Liver (tissue), 3 donors: ENCODE measurements at regions not wholly inside any gene's neighbourhood (a gene's known extent, or its start where the extent isn't known, plus 50 kb on each side); places are given as distances from the start of the nearest gene placed in this dataset.

Experiments used
- ATF3 ChIP-seq: IDR thresholded peaks from 2 replicates; pipeline ENCODE4 v1.6.1; 2016; ENCODE audit warnings: antibody characterized with exemption
- CTCF ChIP-seq: fragments of 150-350 bp; IDR thresholded peaks from 2 replicates; pipeline ENCODE4 v1.5.1; 2017; ENCODE audit warnings: improper control_type of control experiment, low read depth, low read length; ENCODE audit not compliant: missing input control
- GABPA ChIP-seq, 2 donors: IDR thresholded peaks in 1 of 2; conservative IDR thresholded peaks in 1 of 2; 2 replicates each; pipeline ENCODE4 v1.6.1; 2016; ENCODE audit warnings: antibody characterized with exemption in 2 of 2, mild to moderate bottlenecking in 1 of 2, moderate library complexity in 1 of 2
- REST ChIP-seq: IDR thresholded peaks from 2 replicates; pipeline ENCODE4 v1.6.1; 2016; ENCODE audit warnings: antibody characterized with exemption, mild to moderate bottlenecking
- SP1 ChIP-seq: IDR thresholded peaks from 2 replicates; pipeline ENCODE4 v1.6.1; 2018; ENCODE audit warnings: antibody characterized with exemption, mild to moderate bottlenecking
- YY1 ChIP-seq: IDR thresholded peaks from 2 replicates; pipeline ENCODE4 v1.6.1; 2016; ENCODE audit warnings: antibody characterized with exemption, mild to moderate bottlenecking
- donor health status: healthy.
- donor health status: healthy.

GRCh38 chrX:45850775-45851433 is 650.2 kb upstream of the DIPK2B start:
- TF ChIP-seq REST (no peak), SP1 (no peak), CTCF (no peak), ATF3 (no peak), GABPA (IDR thresholded peaks at IDR 0.05 in 1 of 2, conservative IDR thresholded peaks at IDR 0.05 in 1 of 2) (no peak), YY1 (no peak)
